HEK293 (cell line): ENCODE measurements at regions not wholly inside any gene's neighbourhood (a gene's known extent, or its start where the extent isn't known, plus 50 kb on each side); places are given as distances from the start of the nearest gene placed in this dataset.

ENCODE experiments used
- CTCF ChIA-PET: fragments of 350-600 bp; formaldehyde crosslinking; extraction: SDS; loops from one replicate; lab custom pipeline; 2021; ENCODE audit warnings: antibody characterized with exemption; lab: Yijun Ruan, JAX
- POLR2A ChIA-PET: fragments of 300-600 bp; formaldehyde crosslinking; extraction: SDS; loops from one replicate; lab custom pipeline; 2020; ENCODE audit warnings: antibody characterized with exemption, inconsistent platforms; lab: Yijun Ruan, JAX
- H3K27ac ChIP-seq: fragments of 200-500 bp; sonication (Bioruptor generic); 2 replicates; pipeline ENCODE4 v1.5.1; 2014; ENCODE audit warnings: low read depth, low read length, control low read depth, inconsistent platforms; ENCODE audit errors: extremely low read depth
- H3K36me3 ChIP-seq, 2 experiments: fragments of 200-500 bp in 1 of 2; sonication (Bioruptor generic) in 1 of 2; 1 replicate in 1 of 2; 2 replicates in 1 of 2; pipeline ENCODE4 v1.5.1; 2014 to 2017; ENCODE audit warnings: inconsistent platforms in 2 of 2, low read length in 2 of 2; ENCODE audit not compliant: control insufficient read depth in 2 of 2, insufficient read depth in 1 of 2
- H3K4me1 ChIP-seq: fragments of 200-500 bp; sonication (Bioruptor generic); 2 replicates; pipeline ENCODE4 v1.5.1; 2014; ENCODE audit warnings: mild to moderate bottlenecking, low read length, inconsistent platforms; ENCODE audit not compliant: control insufficient read depth, insufficient read depth
- H3K4me3 ChIP-seq: 2 replicates; pipeline ENCODE4 v1.5.1; 2011; ENCODE audit warnings: low read depth, mild to moderate bottlenecking, control low read depth, low read length, moderate library complexity
- H3K9me3 ChIP-seq: fragments of 200-500 bp; sonication (Bioruptor generic); 2 replicates; pipeline ENCODE4 v1.5.1; 2014; ENCODE audit warnings: low read depth, low read length, inconsistent platforms; ENCODE audit not compliant: control insufficient read depth, insufficient read depth
- GLI4 ChIP-seq: fragments of 450-650 bp; formaldehyde crosslinking; IDR thresholded peaks from 2 replicates; pipeline ENCODE4 v1.5.1; 2016; ENCODE audit warnings: missing biosample characterization, missing genetic modification characterization
- ZBTB17 ChIP-seq: fragments of 450-650 bp; formaldehyde crosslinking; IDR thresholded peaks from 2 replicates; pipeline ENCODE4 v1.5.1; 2016; ENCODE audit warnings: missing biosample characterization, missing genetic modification characterization
- ZBTB49 ChIP-seq: fragments of 450-650 bp; formaldehyde crosslinking; IDR thresholded peaks from 2 replicates; pipeline ENCODE4 v1.5.1; 2016; ENCODE audit warnings: missing biosample characterization, missing genetic modification characterization, low read depth
- ZIC2 ChIP-seq: fragments of 450-650 bp; formaldehyde crosslinking; IDR thresholded peaks from 2 replicates; pipeline ENCODE4 v1.5.1; 2016; ENCODE audit warnings: missing biosample characterization, missing genetic modification characterization
- ZNF114 ChIP-seq: fragments of 450-650 bp; formaldehyde crosslinking; IDR thresholded peaks from 2 replicates; pipeline ENCODE4 v1.5.0; 2017; ENCODE audit warnings: missing biosample characterization, missing genetic modification characterization
- ZNF132 ChIP-seq: fragments of 450-650 bp; formaldehyde crosslinking; IDR thresholded peaks from 2 replicates; pipeline ENCODE4 v1.5.1; 2017; ENCODE audit warnings: missing biosample characterization, missing genetic modification characterization, borderline replicate concordance
- ZNF292 ChIP-seq: fragments of 450-650 bp; formaldehyde crosslinking; IDR thresholded peaks from 2 replicates; pipeline ENCODE4 v1.5.1; 2016; ENCODE audit warnings: low read depth, missing biosample characterization, missing genetic modification characterization, borderline replicate concordance
- ZNF335 ChIP-seq: fragments of 450-650 bp; formaldehyde crosslinking; conservative IDR thresholded peaks from 2 replicates; pipeline ENCODE4 v1.5.1; 2016; ENCODE audit warnings: missing biosample characterization, missing genetic modification characterization
- ZNF341 ChIP-seq: fragments of 450-650 bp; formaldehyde crosslinking; IDR thresholded peaks from 2 replicates; pipeline ENCODE4; 2016; ENCODE audit warnings: low read depth, missing biosample characterization, missing genetic modification characterization
- ZNF423 ChIP-seq: fragments of 450-650 bp; formaldehyde crosslinking; IDR thresholded peaks from 2 replicates; pipeline ENCODE4 v1.5.1; 2016; ENCODE audit warnings: missing biosample characterization, missing genetic modification characterization
- ZNF433 ChIP-seq: fragments of 450-650 bp; formaldehyde crosslinking; IDR thresholded peaks from 2 replicates; pipeline ENCODE4 v1.5.1; 2016; ENCODE audit warnings: missing biosample characterization, missing genetic modification characterization, low read depth
- ZNF473 ChIP-seq: fragments of 450-650 bp; formaldehyde crosslinking; IDR thresholded peaks from 2 replicates; pipeline ENCODE4 v1.5.1; 2017; ENCODE audit warnings: missing biosample characterization, missing genetic modification characterization
- ZNF513 ChIP-seq: fragments of 450-650 bp; IDR thresholded peaks from 2 replicates; pipeline ENCODE4 v1.5.1; 2018; ENCODE audit warnings: missing biosample characterization, missing genetic modification characterization
- ZNF530 ChIP-seq: fragments of 450-650 bp; formaldehyde crosslinking; IDR thresholded peaks from 2 replicates; pipeline ENCODE4 v1.5.1; 2016; ENCODE audit warnings: low read depth, missing biosample characterization, missing genetic modification characterization
- ZNF585B ChIP-seq: fragments of 450-650 bp; formaldehyde crosslinking; IDR thresholded peaks from 2 replicates; pipeline ENCODE4 v1.5.1; 2016; ENCODE audit warnings: missing biosample characterization, missing genetic modification characterization
- ZNF654 ChIP-seq: fragments of 450-650 bp; formaldehyde crosslinking; IDR thresholded peaks from 2 replicates; pipeline ENCODE4 v1.5.1; 2016; ENCODE audit warnings: low read depth, missing biosample characterization, missing genetic modification characterization
- ZSCAN23 ChIP-seq: fragments of 450-650 bp; formaldehyde crosslinking; IDR thresholded peaks from 2 replicates; pipeline ENCODE4 v1.5.1; 2016; ENCODE audit warnings: missing biosample characterization, missing genetic modification characterization
- TF ChIP-seq, protein P1 (sequence below): fragments of 450-650 bp; formaldehyde crosslinking; IDR thresholded peaks from 2 replicates; pipeline ENCODE4 v1.5.1; 2017; ENCODE audit warnings: missing biosample characterization, mild to moderate bottlenecking, missing genetic modification characterization, moderate library complexity
- TF ChIP-seq, protein P2 (sequence below): fragments of 450-650 bp; formaldehyde crosslinking; IDR thresholded peaks from 2 replicates; pipeline ENCODE4 v1.5.1; 2016; ENCODE audit warnings: missing biosample characterization, missing genetic modification characterization

DNA sequence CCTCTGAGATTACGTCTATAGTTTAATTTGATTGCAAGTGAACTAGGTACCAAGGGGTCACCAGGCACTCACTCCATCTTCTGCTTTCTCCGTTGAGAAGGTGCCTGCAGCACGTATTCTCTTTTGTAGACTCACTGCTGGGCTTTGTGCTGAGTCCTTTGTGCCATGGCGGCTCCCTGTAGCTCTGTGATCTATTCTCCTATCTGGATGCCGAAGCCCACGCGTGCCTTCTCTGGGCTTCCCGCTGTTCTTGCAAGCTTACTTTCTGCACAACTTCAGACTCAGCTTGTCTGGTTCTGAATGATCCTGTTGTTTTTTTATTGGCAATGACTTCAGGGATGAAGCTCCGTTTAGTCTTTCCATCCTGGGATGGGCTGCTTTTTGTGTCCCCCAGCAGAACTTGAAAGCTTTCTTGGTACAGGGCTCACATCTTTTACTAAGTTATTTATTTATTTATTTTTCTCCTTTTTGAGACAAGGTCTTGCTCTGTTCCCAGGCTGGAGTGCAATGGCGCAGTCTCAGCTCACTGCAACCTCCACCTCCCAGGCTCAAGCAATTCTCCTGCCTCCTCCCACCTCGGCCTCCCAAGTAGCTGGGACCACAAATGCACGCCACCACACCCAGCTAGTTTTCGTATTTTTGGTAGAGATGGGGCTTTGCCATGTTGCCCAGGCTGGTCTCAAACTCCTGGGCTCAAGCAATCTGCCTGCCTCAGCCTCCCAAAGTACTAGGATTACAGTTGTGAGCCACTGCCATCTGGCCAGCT is 100.9 kb upstream of the NKX1-1 start:
- no peaks in the 10 kb centered on the region for H3K4me1 ChIP-seq
- TF ChIP-seq ZIC2 (tag by site-specific recombination), result peak; percentile 30; the same call in 1 of the 2 replicates
- TF ChIP-seq, protein P1, sequence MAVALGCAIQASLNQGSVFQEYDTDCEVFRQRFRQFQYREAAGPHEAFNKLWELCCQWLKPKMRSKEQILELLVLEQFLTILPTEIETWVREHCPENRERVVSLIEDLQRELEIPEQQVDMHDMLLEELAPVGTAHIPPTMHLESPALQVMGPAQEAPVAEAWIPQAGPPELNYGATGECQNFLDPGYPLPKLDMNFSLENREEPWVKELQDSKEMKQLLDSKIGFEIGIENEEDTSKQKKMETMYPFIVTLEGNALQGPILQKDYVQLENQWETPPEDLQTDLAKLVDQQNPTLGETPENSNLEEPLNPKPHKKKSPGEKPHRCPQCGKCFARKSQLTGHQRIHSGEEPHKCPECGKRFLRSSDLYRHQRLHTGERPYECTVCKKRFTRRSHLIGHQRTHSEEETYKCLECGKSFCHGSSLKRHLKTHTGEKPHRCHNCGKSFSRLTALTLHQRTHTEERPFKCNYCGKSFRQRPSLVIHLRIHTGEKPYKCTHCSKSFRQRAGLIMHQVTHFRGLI (tag by site-specific recombination), result no peak
- ChIA-PET CTCF (no interaction called here), POLR2A (no interaction called here)
- H3K27ac ChIP-seq, result no peak overlapping the region
- H3K4me3 ChIP-seq, result no peak overlapping the region
- H3K9me3 ChIP-seq, result no peaks in the 10 kb centered on the region
- no peaks in the 10 kb centered on the region for H3K36me3 ChIP-seq

DNA sequence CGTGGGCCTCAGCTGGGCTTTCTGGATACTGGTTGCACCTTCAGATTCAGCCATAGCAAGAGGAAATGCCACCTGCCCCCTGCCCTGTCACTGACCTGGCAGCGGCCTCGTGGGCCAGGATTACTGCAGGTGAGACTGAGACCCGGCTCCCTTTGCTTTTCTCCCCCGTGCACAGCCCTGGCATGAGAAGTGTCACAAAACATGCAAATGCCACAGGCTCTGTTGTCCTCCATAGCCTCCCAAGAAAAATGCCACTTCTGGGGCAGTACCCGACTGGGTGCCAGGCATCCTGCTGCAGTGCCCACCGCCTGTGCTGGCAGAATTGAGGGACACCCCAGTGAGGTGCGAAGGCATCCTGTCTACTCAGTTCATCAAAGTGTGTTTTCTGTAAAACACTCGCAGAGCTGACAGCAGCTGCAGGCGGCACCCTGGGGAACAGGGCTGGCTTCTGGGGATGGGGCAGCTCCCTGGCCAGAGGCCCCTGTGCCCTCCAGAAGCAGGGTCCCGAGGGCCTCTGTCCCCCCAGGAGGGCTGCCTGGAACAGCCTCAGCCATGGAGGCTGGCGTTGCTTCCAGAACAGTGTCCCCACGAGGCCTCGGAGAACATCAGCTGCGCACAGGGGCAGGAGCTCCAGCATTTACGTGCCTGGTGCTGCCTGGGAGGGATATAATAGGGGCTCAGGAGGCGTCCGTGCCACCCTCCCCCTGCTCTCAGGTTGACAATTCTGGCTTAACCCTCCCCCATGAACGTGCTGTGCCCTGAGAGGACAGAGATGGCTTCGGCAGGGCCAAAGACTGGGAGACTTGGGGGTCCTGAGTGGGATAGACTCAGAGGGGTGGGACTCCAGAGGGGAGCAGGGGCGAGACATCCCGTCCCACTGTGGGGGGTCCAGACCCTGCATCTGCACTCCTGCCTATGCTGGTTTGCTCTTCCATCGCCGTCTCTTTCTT is 99.5 kb upstream of the NKX1-1 start:
- ChIA-PET CTCF (no interaction called here), POLR2A (no interaction called here)
- Histone ChIP-seq H3K9me3 (no peaks in the 10 kb centered on the region), H3K4me3 (no peak overlapping the region), H3K36me3 (no peaks in the 10 kb centered on the region), H3K27ac (no peak overlapping the region), H3K4me1 (no peaks in the 10 kb centered on the region)
- TF ChIP-seq ZNF513 (no peak), ZNF335 (tag by site-specific recombination) (no peak), ZIC2 (tag by site-specific recombination) (peak; percentile 58), ZBTB17 (tag by site-specific recombination) (no peak)

DNA sequence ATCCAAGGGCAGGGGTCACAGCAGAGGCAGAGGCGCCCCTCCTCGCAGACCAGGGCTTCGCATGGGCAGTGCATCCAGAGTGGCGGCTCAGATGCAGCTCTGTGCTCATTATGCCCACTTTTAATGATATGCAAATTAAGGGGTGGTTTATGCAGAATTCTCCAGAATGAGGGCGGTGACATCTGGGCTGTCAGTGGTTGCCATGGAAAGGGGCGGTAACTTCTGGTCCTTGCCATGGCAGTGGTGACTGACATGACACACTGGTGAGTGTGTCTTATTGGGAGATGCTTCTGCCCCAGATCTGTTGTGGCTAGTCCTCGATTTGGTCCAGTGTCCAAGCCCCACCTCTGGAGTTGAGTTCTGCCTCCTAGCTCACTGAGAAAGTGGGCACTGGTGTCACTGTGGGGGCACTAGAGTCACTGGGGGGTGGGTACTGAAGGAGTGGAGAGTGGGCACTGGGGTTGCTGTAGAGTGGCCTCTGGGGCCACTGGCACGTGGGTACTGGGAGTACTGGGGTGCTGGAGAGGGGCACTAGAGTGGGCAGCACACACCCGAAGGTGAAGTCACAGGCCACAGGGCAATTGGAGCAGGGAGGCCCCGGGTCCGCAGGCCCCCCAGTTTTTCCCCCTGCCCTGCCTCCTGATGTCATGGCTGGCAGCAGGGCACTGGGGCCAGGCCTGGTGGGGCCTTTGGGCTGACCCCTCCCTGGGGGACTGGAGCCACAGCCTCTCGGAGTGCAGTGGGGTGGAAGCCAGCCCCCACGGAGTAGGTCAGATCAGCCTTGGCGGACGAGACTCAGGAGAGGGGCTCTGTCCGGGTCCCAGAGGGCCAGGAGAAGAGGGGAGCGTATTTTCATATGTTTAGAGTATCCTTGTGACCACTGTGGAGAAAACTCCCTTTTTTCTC is 98.6 kb upstream of the NKX1-1 start:
- Histone ChIP-seq H3K27ac (no peak overlapping the region), H3K9me3 (no peaks in the 10 kb centered on the region), H3K4me1 (no peaks in the 10 kb centered on the region), H3K36me3 (no peaks in the 10 kb centered on the region), H3K4me3 (no peak overlapping the region)
- CTCF ChIA-PET, result no interaction called here
- POLR2A ChIA-PET, result no interaction called here
- TF ChIP-seq ZNF585B (tag by site-specific recombination) (no peak), ZBTB49 (no peak), ZNF341 (no peak), ZNF473 (no peak), ZNF433 (tag by site-specific recombination) (no peak), ZNF132 (no peak), ZNF654 (tag by site-specific recombination) (no peak), ZNF423 (no peak), ZNF292 (tag by site-specific recombination) (no peak), GLI4 (tag by site-specific recombination) (no peak), ZNF530 (tag by site-specific recombination) (no peak), ZNF114 (tag by site-specific recombination) (no peak), ZSCAN23 (no peak)
- TF ChIP-seq, protein P2, sequence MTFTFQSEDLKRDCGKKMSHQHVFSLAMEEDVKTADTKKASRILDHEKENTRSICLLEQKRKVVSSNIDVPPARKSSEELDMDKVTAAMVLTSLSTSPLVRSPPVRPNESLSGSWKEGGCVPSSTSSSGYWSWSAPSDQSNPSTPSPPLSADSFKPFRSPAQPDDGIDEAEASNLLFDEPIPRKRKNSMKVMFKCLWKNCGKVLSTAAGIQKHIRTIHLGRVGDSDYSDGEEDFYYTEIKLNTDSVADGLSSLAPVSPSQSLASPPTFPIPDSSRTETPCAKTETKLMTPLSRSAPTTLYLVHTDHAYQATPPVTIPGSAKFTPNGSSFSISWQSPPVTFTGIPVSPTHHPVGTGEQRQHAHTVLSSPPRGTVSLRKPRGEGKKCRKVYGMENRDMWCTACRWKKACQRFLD (tag by site-specific recombination), result no peak
- TF ChIP-seq, protein P1 (tag by site-specific recombination), result no peak
